ENCODE measurements at regions not wholly inside any gene's neighbourhood (a gene's known extent, or its start where the extent isn't known, plus 50 kb on each side); places are given as distances from the start of the nearest gene placed in this dataset.

GRCh38 chr2:138979131-138979785 is 199.1 kb upstream of the NXPH2 start:
- DNase-seq (ENCODE audit: insufficient read length, low spot score) (no peak), FAIRE-seq (no peak)

- FAIRE-seq (no peak), DNase-seq (ENCODE audit: insufficient read length, low spot score) (peak; percentile 17)
Observed at GRCh38 chr2:138974651-138975050, 194.5 kb upstream of the NXPH2 start.

- FAIRE-seq (no peak), DNase-seq (ENCODE audit: insufficient read length, low spot score) (no peak)
Observed at GRCh38 chr2:138964418-138964817, 184.2 kb upstream of the NXPH2 start.

DNA sequence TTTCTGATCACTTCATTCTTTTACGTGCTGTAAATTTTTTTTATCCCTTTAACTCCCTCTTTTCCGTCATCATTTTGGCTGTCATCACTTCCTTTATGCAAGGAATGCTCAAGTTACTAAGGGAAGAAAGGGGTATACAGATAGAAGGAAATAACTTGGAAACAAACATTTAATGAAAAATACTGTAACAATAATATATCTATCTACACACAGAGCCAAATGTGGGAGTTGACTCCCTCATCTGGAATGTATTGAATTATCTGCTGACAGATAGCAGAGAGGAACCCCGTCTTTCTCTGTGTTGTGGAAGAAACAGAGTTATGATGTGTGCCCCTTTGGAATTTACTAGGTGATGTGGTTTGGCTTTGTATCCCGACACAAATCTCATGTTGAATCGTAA is 182.5 kb upstream of the NXPH2 start:
- DNase-seq (ENCODE audit: insufficient read length, low spot score) (no peak), FAIRE-seq (no peak)

DNA sequence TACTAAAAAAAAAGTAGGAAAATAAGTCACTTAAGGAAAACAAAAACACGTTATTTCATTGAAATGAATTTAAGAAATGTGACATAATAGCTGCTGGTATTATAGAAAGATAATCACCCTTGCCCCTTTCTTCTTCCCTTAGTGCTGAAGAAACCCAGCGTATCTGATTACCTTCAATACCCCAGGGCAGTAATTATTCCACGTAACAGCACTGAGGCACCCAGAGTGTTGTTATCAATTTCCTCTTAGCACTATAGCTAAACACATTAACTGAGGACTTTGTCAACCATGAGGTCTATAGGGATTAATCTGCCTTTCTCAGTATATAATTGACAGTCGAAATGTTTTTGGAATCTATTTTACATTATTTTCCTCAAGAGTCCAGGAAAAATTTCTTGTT is 180.0 kb upstream of the NXPH2 start:
- FAIRE-seq (no peak), DNase-seq (ENCODE audit: insufficient read length, low spot score) (no peak)

- FAIRE-seq, result no peak
Observed at GRCh38 chr2:138959031-138959430, 178.8 kb upstream of the NXPH2 start.

DNA sequence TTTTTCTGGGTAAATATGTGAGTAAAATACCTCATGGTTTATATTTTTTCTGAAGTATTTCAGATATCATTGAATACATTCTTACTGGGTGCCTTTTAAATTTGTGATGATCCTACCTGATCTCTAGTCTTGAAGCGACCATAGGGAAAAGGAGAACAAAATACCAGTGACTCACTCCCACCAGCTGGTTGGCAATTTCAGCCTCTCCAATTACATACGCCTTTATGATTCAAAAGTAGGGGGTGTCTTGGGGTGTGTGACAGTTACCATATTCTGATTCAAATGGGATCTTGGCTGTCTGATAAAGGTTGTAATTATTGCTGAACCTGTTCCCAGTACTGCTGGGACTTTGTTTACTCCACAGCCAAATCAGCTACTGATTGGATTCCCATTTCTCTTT is 175.9 kb upstream of the NXPH2 start:
- DNase-seq (ENCODE audit: insufficient read length, low spot score) (no peak), FAIRE-seq (no peak)

More at GRCh38 chr2:138959031-138959430, 178.8 kb upstream of the NXPH2 start:
- no peak for DNase-seq (ENCODE audit: insufficient read length, low spot score)

DNA sequence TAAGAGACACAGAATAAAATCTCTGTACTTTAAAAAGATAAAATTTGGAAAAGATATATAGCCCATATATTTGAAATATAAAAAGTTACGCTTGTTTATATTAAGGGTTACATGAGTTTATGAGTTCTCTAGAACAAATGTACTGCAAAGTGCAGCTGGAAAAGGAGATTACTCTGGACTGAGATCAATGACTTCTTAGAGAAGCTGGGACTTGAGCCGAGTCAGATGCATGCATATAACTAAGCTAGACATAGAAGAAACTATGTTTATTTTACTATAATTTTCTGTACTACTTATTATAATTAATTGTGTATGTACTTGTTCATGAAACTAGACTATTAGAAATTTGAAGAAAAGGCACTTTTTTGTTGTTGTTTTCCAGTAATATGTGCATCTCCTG is 170.3 kb upstream of the NXPH2 start:
- FAIRE-seq (no peak), DNase-seq (ENCODE audit: insufficient read length, low spot score) (no peak)

GRCh38 chr2:138949517-138949916 is 169.3 kb upstream of the NXPH2 start:
- FAIRE-seq, result no peak
- DNase-seq (ENCODE audit: insufficient read length, low spot score), result no peak

DNA sequence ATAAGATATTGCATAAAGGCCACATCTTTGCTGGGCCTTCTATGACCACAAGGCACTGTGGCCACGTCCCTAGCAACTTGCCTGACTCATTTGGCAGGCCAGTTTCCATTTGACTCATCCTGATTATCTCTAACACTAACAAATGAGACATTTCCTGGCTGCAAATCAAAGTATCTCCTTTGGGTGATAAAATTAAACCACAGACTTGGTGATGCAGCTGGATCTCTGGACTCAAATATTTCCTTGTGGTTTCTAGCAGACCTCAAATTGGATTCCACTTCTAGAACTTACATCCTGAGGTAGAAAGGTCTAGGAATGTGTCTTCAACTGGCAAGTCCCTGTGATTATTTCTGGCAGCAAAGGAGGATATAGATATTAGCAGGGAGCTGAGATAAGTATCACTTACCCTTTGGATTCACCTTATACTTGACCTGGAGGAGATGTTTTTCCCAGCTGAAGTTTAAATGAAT is 167.9 kb upstream of the NXPH2 start:
- peak; percentile 54 for FAIRE-seq
- peak; percentile 40 for DNase-seq (ENCODE audit: insufficient read length, low spot score)

- FAIRE-seq, result no peak
- DNase-seq (ENCODE audit: insufficient read length, low spot score), result no peak
Observed at GRCh38 chr2:138943470-138943869, 163.3 kb upstream of the NXPH2 start.

GRCh38 chr2:138942466-138942865 is 162.3 kb upstream of the NXPH2 start:
- FAIRE-seq, result no peak
- DNase-seq (ENCODE audit: insufficient read length, low spot score), result no peak

DNA sequence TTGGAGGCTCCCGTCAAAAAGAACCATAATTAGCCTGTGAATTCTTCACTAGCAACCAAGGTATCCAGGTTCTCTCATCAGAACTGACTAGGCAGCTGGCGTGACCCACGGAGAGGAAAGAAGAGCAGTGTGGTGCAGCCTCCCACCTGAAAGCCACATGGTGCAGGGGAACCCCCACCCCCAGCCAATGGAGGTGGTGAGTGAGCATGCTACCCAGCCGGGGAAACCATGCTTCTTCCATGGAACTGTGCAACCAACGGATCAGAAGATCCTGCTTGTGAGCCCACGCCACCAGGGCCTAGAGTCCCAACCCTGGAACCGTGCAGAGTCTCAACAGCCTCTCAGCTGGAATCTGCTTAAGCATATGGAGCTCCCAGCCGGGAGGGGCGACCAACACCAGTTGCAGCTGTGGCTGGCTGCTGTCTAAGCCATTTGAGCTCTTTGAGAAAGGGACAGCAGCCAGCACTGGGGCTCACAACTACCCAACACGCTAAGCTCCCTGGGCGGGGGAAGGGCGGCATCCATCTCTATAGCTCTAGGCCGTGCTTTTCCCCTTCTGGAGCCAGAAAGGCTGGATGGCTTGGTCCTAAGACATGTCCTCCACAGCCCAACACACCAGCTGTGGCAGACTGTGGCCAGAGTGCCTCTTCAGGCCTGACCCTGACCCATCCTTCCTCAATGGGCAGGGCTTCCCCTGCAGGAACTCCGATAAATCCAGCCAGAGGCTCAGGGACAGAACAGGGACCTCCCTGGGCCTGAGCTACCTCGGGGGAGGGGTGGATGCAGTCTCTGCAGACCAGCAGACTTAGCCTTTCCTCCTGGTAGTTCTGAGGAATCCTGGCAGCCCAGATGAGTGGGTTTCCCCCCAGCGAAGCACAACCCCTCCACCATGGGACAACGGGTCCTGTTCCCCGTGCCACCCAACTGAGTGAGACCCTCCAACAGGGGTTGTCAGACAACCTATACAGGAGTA is 151.4 kb upstream of the NXPH2 start:
- no peak for DNase-seq (ENCODE audit: insufficient read length, low spot score)
- FAIRE-seq, result no peak

GRCh38 chr2:138930571-138930970 is 150.4 kb upstream of the NXPH2 start:
- FAIRE-seq, result no peak
- DNase-seq (ENCODE audit: insufficient read length, low spot score), result no peak

DNA sequence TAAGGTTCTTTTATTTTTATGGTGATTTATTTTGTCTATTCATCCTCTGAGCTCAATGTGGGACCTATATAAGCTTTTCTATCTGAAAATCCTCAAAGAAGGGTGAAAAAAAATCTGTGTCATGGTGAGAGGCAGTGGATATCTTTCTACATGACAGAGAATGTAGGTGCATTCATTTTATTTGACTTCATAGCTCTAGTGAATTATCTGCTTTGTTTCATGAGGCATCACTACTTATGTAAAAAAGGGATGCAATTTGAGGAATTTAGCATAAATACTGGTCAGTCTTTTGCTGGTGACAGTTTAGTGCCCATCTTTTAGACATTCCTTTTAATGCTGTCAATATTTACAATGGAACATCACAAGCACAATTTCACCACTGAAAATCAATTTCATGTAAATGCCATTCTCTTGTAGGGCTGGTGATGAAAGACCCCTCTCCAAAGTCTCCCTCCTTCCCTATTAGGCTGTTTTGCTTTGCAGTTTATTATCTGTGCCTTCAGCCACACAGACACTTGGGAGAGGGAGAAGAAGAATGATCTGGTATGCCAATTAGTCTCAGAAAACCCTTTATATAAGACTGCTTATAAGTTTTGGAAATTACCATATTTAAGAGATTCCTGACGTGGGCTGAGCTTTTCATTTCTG is 148.3 kb upstream of the NXPH2 start:
- FAIRE-seq, result no peak
- no peak for DNase-seq (ENCODE audit: insufficient read length, low spot score)

GRCh38 chr2:138922973-138923563 is 142.9 kb upstream of the NXPH2 start:
- FAIRE-seq, result no peak

DNA sequence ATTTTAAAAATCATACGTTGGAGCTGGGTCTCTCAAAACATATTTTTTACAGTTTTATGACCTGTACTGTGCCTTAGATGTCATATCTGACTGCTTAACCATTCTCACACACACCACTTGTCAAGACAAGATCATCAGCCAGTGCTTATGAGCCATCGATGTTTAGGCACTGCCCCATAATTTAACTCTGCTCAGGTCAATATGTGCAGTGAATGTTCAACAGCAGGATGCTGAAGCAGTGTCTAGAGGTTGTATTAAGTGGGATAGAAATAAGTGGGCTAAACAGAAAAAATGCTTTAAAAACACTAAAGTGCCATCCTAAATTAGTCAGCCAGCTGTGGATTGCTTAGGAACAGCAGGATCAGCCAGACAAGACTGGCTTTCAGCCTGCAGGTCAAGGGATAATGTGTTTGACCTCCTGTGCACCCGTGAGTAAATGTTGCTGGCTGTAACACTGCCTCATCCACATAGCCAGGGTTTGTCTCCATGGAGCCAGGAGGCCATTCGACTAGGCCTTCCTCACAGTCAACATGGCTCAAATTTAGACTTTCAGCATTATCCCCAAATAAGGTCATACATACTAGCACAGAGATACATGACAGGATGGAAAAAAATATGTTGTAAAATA is 139.0 kb upstream of the NXPH2 start:
- FAIRE-seq (no peak), DNase-seq (ENCODE audit: insufficient read length, low spot score) (no peak)

More at GRCh38 chr2:138922973-138923563, 142.9 kb upstream of the NXPH2 start:
- DNase-seq (ENCODE audit: insufficient read length, low spot score), result peak; percentile 3

DNA sequence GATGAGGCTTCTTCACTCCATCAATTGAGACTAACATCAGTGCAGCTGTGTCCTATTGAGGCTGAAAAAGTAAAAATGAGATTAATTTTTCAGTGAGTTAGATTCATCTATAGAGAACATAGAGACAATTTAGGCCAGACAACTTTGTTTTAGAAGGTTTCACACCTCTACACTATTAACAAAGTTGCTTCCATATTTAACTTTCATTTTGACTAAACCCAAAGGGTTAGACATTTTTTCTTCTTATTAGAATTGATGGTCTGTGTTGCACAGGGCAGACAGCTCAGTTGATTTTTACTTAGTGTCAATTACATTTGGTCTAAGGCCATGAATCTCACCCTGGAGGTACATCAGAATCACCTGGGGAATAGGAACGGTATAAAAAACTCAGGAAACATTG is 130.2 kb upstream of the NXPH2 start:
- no peak for DNase-seq (ENCODE audit: insufficient read length, low spot score)
- no peak for FAIRE-seq

DNA sequence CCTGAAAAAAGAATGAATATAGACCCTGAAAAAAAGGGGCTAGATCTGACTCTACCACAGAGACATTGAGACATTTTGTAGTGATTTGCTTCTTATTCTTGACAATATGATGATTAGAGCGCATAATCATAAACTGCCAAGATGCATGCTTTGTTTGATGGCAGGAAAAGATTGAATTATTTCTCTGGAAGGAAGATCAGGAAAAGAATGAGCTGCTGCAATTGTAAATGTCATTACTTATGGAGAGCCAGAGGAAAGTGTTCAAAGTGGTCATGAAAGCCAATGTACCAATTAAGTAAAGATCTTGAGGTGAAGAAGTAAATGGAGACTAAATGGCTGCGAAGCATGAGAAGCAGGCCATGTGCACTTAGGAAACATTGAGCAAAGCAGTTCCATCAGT is 126.4 kb upstream of the NXPH2 start:
- DNase-seq (ENCODE audit: insufficient read length, low spot score) (no peak), FAIRE-seq (no peak)

DNA sequence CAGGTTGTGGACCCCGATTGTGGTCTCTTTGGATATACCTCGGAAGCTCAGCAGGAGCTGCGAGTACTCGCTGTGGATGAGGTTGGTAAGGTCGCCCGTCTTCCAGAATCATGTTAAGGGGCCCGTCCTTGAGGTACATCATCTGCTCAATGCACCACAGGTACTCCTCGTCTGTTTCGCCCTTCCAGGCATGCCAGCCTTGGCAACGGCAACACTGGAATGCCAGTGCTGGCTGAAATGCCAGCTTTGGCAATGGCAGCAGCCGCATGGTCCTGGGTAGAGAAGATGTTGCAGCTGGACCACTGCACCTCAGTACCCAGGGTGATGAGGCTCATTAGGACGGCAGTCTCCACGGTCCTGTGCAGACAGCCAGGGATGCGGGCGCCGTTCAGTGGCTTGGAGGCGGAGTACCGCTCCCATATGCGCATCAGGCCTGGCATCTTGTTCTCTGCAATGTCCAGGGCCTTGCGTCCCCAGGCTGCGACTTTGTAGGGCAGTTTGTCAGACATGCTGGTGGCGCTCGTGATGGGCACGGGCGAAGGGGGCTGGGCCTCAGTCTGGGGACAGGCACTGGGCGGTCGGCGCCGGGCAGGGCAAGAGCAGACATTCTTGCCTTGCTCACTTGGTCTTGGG is 122.2 kb upstream of the NXPH2 start:
- FAIRE-seq (no peak), DNase-seq (ENCODE audit: insufficient read length, low spot score) (no peak)
